H9 (cell line): ENCODE measurements at regions not wholly inside any gene's neighbourhood (a gene's known extent, or its start where the extent isn't known, plus 50 kb on each side); places are given as distances from the start of the nearest gene placed in this dataset.

Source experiments
- DNase-seq: peaks from one replicate; pipeline ENCODE4 v3.0.0-alpha.2; 2017
- H2AFZ ChIP-seq: one replicate; pipeline ENCODE4 v1.6.1; 2013; ENCODE audit warnings: mild to moderate bottlenecking, low read length, control low read depth, moderate library complexity
- H2AK5ac ChIP-seq: 2 replicates; pipeline ENCODE4 v1.6.1; 2013; ENCODE audit warnings: low read length, control low read depth, mixed read lengths; ENCODE audit not compliant: insufficient read length
- H2BK120ac ChIP-seq: one replicate; pipeline ENCODE4 v1.6.1; 2013; ENCODE audit warnings: low read depth, mild to moderate bottlenecking, low read length, control low read depth, inconsistent platforms; ENCODE audit not compliant: poor library complexity, severe bottlenecking
- H2BK12ac ChIP-seq: 2 replicates; pipeline ENCODE4 v1.6.1; 2013; ENCODE audit warnings: low read length, control low read depth, mixed read lengths, low read depth; ENCODE audit not compliant: insufficient read length
- H2BK15ac ChIP-seq: 2 replicates; pipeline ENCODE4 v1.6.1; 2013; ENCODE audit warnings: low read depth, low read length, control low read depth
- H2BK20ac ChIP-seq: one replicate; pipeline ENCODE4 v1.6.1; 2013; ENCODE audit warnings: low read depth, mild to moderate bottlenecking, low read length, control low read depth, inconsistent platforms; ENCODE audit not compliant: poor library complexity, severe bottlenecking
- H2BK5ac ChIP-seq: 2 replicates; pipeline ENCODE4 v1.6.1; 2013; ENCODE audit warnings: low read length, control low read depth, mixed read lengths; ENCODE audit not compliant: insufficient read length
- H3K14ac ChIP-seq: 2 replicates; pipeline ENCODE4 v1.6.1; 2013; ENCODE audit warnings: low read length, control low read depth; ENCODE audit not compliant: insufficient read depth
- H3K18ac ChIP-seq: 2 replicates; pipeline ENCODE4 v1.6.1; 2013; ENCODE audit warnings: low read depth, mild to moderate bottlenecking, mixed read lengths, low read length, control low read depth; ENCODE audit not compliant: insufficient read length
- H3K23ac ChIP-seq: 2 replicates; pipeline ENCODE4 v1.6.1; 2013; ENCODE audit warnings: low read length, control low read depth, mixed read lengths, low read depth; ENCODE audit not compliant: insufficient read length
- H3K23me2 ChIP-seq: 2 replicates; pipeline ENCODE4 v1.6.1; 2013; ENCODE audit warnings: low read depth, mild to moderate bottlenecking, mixed read lengths, low read length, control low read depth; ENCODE audit not compliant: insufficient read length, poor library complexity, severe bottlenecking
- H3K27ac ChIP-seq: 2 replicates; pipeline ENCODE4 v1.5.1; 2013; ENCODE audit warnings: low read length, control low read depth, mixed read lengths, low read depth; ENCODE audit not compliant: insufficient read length
- H3K27me3 ChIP-seq: 2 replicates; pipeline ENCODE4 v1.6.1; 2013; ENCODE audit warnings: low read length, control low read depth, inconsistent platforms; ENCODE audit not compliant: insufficient read depth
- H3K4ac ChIP-seq: 2 replicates; pipeline ENCODE4 v1.6.1; 2013; ENCODE audit warnings: low read depth, mild to moderate bottlenecking, control low read depth, inconsistent platforms, low read length, moderate library complexity
- H3K4me1 ChIP-seq: 2 replicates; pipeline ENCODE4 v1.6.1; 2013; ENCODE audit warnings: low read length, control low read depth, inconsistent platforms; ENCODE audit not compliant: insufficient read depth
- H3K4me2 ChIP-seq: 2 replicates; pipeline ENCODE4 v1.6.1; 2013; ENCODE audit warnings: low read length, control low read depth, mixed read lengths; ENCODE audit not compliant: insufficient read length, insufficient read depth
- H3K56ac ChIP-seq: 2 replicates; pipeline ENCODE4 v1.6.1; 2013; ENCODE audit warnings: low read depth, mild to moderate bottlenecking, mixed read lengths, low read length, control low read depth; ENCODE audit not compliant: insufficient read length
- H3K79me1 ChIP-seq: 2 replicates; pipeline ENCODE4 v1.6.1; 2013; ENCODE audit warnings: low read depth, mild to moderate bottlenecking, moderate library complexity, low read length, control low read depth, inconsistent platforms; ENCODE audit not compliant: insufficient read depth, poor library complexity, severe bottlenecking
- H3K79me2 ChIP-seq: 2 replicates; pipeline ENCODE4 v1.6.1; 2013; ENCODE audit warnings: low read length, control low read depth, inconsistent platforms; ENCODE audit not compliant: insufficient read depth
- H3K9ac ChIP-seq: 2 replicates; pipeline ENCODE4 v1.6.1; 2013; ENCODE audit warnings: low read length, control low read depth, mixed read lengths; ENCODE audit not compliant: insufficient read length; ENCODE audit errors: extremely low read depth
- H3K9me3 ChIP-seq: one replicate; pipeline ENCODE4 v1.6.1; 2013; ENCODE audit warnings: low read depth, low read length, inconsistent platforms; ENCODE audit not compliant: control insufficient read depth
- H3T11ph ChIP-seq: one replicate; pipeline ENCODE4 v1.6.1; 2013; ENCODE audit warnings: mild to moderate bottlenecking, low read length, control low read depth, inconsistent platforms
- H4K20me1 ChIP-seq: one replicate; pipeline ENCODE4 v1.6.1; 2013; ENCODE audit not compliant: control insufficient read depth, insufficient read length, insufficient read depth
- H4K5ac ChIP-seq: 2 replicates; pipeline ENCODE4 v1.6.1; 2013; ENCODE audit warnings: low read depth, mild to moderate bottlenecking, mixed read lengths, low read length, control low read depth; ENCODE audit not compliant: insufficient read length
- H4K8ac ChIP-seq: replicated peaks from 2 replicates; pipeline ENCODE4 v1.6.1; 2013; ENCODE audit warnings: low read length, control low read depth, mixed read lengths, low read depth; ENCODE audit not compliant: insufficient read length
- H4K91ac ChIP-seq: 2 replicates; pipeline ENCODE4 v1.6.1; 2013; ENCODE audit warnings: low read depth, mild to moderate bottlenecking, moderate library complexity, mixed read lengths, low read length, control low read depth; ENCODE audit not compliant: insufficient read length
- H3K27ac Mint-ChIP-seq, 3 experiments: 2 replicates in 2 of 3; 3 replicates in 1 of 3; pipeline ENCODE4 v1.8.0; 2020 to 2021; ENCODE audit warnings: mixed read lengths in 3 of 3, mild to moderate bottlenecking in 1 of 3, moderate library complexity in 1 of 3
- H3K27me3 Mint-ChIP-seq: 2 replicates; pipeline ENCODE4 v1.8.0; 2021; ENCODE audit warnings: low read depth, mild to moderate bottlenecking, moderate library complexity, mixed read lengths
- H3K36me3 Mint-ChIP-seq, 3 experiments: 2 replicates in 2 of 3; 3 replicates in 1 of 3; pipeline ENCODE4 v1.8.0; 2020 to 2021; ENCODE audit warnings: low read depth in 3 of 3, mixed read lengths in 3 of 3; ENCODE audit not compliant: insufficient read depth in 1 of 3
- H3K4me1 Mint-ChIP-seq, 2 experiments: 2 replicates each; pipeline ENCODE4 v1.8.0; 2020; ENCODE audit warnings: mixed read lengths in 2 of 2
- H3K4me3 Mint-ChIP-seq, 2 experiments: 2 replicates in 1 of 2; 3 replicates in 1 of 2; pipeline ENCODE4 v1.8.0; 2020 to 2021; ENCODE audit warnings: mild to moderate bottlenecking in 2 of 2, mixed read lengths in 2 of 2, moderate library complexity in 1 of 2
- H3K9me3 Mint-ChIP-seq, 2 experiments: 2 replicates in 1 of 2; 3 replicates in 1 of 2; pipeline ENCODE4 v1.8.0; 2020; ENCODE audit warnings: mild to moderate bottlenecking in 2 of 2, mixed read lengths in 2 of 2, moderate library complexity in 1 of 2
- WGBS: extraction: QIAGEN DNeasy Blood & Tissue Kit; methylation state at CpG from one replicate; pipeline ENCODE4 v1.1.7; 2013; ENCODE audit warnings: missing lambda C conversion rate, low lambda C conversion rate, mixed read lengths; ENCODE audit not compliant: insufficient read length; ENCODE audit errors: extremely low coverage; 5-methylcytosine and 5-hydroxymethylcytosine counted together
- TF ChIP-seq, protein P1 (sequence below): fragments of 200-600 bp; sonication (generic); conservative IDR thresholded peaks from 3 replicates; pipeline ENCODE4 v1.8.0; 2021; ENCODE audit warnings: antibody characterized with exemption, mild to moderate bottlenecking

GRCh38 chr12:81942594-81942993 is 183.4 kb upstream of the PPFIA2 start:
- Histone ChIP-seq H3K79me1 (no peaks in the 10 kb centered on the region), H3K56ac (no peak overlapping the region), H4K5ac (no peak overlapping the region), H4K8ac (no peak overlapping the region), H3K14ac (no peak overlapping the region), H3K9ac (no peak overlapping the region), H2BK15ac (no peak overlapping the region), H4K91ac (no peak overlapping the region), H2AK5ac (no peak overlapping the region), H3T11ph (no peak overlapping the region), H3K4me2 (no peak overlapping the region), H2BK5ac (no peak overlapping the region), H3K79me2 (no peaks in the 10 kb centered on the region), H3K9me3 (no peaks in the 10 kb centered on the region), H4K20me1 (no peaks in the 10 kb centered on the region), H2BK20ac (no peak overlapping the region), H2AFZ (no peak overlapping the region), H2BK12ac (no peak overlapping the region), H3K4me1 (no peaks in the 10 kb centered on the region), H3K27me3 (no peaks in the 10 kb centered on the region), H3K18ac (no peak overlapping the region), H3K23me2 (no peaks in the 10 kb centered on the region), H2BK120ac (no peak overlapping the region), H3K4ac (no peak overlapping the region), H3K23ac (no peak overlapping the region), H3K27ac (no peak overlapping the region)
- TF ChIP-seq, protein P1, sequence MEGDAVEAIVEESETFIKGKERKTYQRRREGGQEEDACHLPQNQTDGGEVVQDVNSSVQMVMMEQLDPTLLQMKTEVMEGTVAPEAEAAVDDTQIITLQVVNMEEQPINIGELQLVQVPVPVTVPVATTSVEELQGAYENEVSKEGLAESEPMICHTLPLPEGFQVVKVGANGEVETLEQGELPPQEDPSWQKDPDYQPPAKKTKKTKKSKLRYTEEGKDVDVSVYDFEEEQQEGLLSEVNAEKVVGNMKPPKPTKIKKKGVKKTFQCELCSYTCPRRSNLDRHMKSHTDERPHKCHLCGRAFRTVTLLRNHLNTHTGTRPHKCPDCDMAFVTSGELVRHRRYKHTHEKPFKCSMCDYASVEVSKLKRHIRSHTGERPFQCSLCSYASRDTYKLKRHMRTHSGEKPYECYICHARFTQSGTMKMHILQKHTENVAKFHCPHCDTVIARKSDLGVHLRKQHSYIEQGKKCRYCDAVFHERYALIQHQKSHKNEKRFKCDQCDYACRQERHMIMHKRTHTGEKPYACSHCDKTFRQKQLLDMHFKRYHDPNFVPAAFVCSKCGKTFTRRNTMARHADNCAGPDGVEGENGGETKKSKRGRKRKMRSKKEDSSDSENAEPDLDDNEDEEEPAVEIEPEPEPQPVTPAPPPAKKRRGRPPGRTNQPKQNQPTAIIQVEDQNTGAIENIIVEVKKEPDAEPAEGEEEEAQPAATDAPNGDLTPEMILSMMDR: no peak
- H3K27me3 Mint-ChIP-seq: no peaks in the 10 kb centered on the region
- DNase-seq: no peak
- no peak overlapping the region for H3K4me3 Mint-ChIP-seq
- H3K36me3 Mint-ChIP-seq: no peaks in the 10 kb centered on the region
- no peak overlapping the region for H3K27ac Mint-ChIP-seq
- no peaks in the 10 kb centered on the region; a peak in 1 of 5 replicates for H3K9me3 Mint-ChIP-seq
- WGBS: no CpG with 5 or more reads among the region's 4 CpGs
- H3K4me1 Mint-ChIP-seq: no peaks in the 10 kb centered on the region
